PFSK-1 (cell line): ENCODE measurements at regions not wholly inside any gene's neighbourhood (a gene's known extent, or its start where the extent isn't known, plus 50 kb on each side); places are given as distances from the start of the nearest gene placed in this dataset.

ENCODE experiments used
- FOXP2 ChIP-seq: optimal IDR thresholded peaks from 2 replicates; pipeline ENCODE3; 2011; ENCODE audit warnings: borderline replicate concordance, control low read depth, inconsistent platforms; ENCODE audit not compliant: insufficient read depth; ENCODE audit errors: extremely low read length, extremely low read depth
- POLR2AphosphoS5 ChIP-seq: IDR thresholded peaks from 2 replicates; pipeline ENCODE4 v1.6.1; 2012; ENCODE audit warnings: low read depth, mild to moderate bottlenecking, control low read depth, low read length, moderate library complexity
- REST ChIP-seq, 2 experiments: IDR thresholded peaks; 2 replicates each; pipeline versions ENCODE4 v1.6.1 to v1.8.0; 2011 to 2012; ENCODE audit warnings: low read depth in 2 of 2, low read length in 2 of 2, control low read depth in 1 of 2, inconsistent platforms in 1 of 2, mild to moderate bottlenecking in 1 of 2, moderate library complexity in 1 of 2; ENCODE audit not compliant: insufficient read depth in 1 of 2
- SIN3A ChIP-seq: IDR thresholded peaks from 2 replicates; pipeline ENCODE4 v1.6.1; 2012; ENCODE audit warnings: mild to moderate bottlenecking, low read length, moderate library complexity, borderline replicate concordance; ENCODE audit not compliant: insufficient read depth
- TAF1 ChIP-seq: IDR thresholded peaks from 2 replicates; pipeline ENCODE4 v1.6.1; 2012; ENCODE audit warnings: low read length, control low read depth, borderline replicate concordance; ENCODE audit not compliant: insufficient read depth

- TF ChIP-seq TAF1 (no peak), SIN3A (no peak), FOXP2 (no peak), POLR2AphosphoS5 (no peak), REST (IDR thresholded peaks at IDR 0.05; ENCODE audit: insufficient read depth in 1 of 2, low read depth in 2 of 2, low read length in 2 of 2) (no peak)
Measured at GRCh38 chr2:160927324-160927723, 232.9 kb upstream of the TANK start.

GRCh38 chr2:160928854-160929301, 231.3 kb upstream of the TANK start:
- TF ChIP-seq SIN3A (no peak), POLR2AphosphoS5 (no peak), TAF1 (no peak), FOXP2 (no peak), REST (IDR thresholded peaks at IDR 0.05; ENCODE audit: insufficient read depth in 1 of 2, low read depth in 2 of 2, low read length in 2 of 2) (no peak)

GRCh38 chr2:160931531-160931930, 228.7 kb upstream of the TANK start:
- TF ChIP-seq REST (IDR thresholded peaks at IDR 0.05; ENCODE audit: insufficient read depth in 1 of 2, low read depth in 2 of 2, low read length in 2 of 2) = no peak
- no peak for TF ChIP-seq SIN3A
- TF ChIP-seq FOXP2 = no peak
- no peak for TF ChIP-seq TAF1

- TF ChIP-seq POLR2AphosphoS5 = no peak
- no peak for TF ChIP-seq SIN3A
- TF ChIP-seq TAF1 = no peak
- TF ChIP-seq FOXP2 = peak; percentile 34
Measured at GRCh38 chr2:160932960-160933359, 227.3 kb upstream of the TANK start.

GRCh38 chr2:160934263-160934662, 226.0 kb upstream of the TANK start:
- no peak for TF ChIP-seq POLR2AphosphoS5
- no peak for TF ChIP-seq FOXP2
- TF ChIP-seq TAF1 = no peak
- no peak for TF ChIP-seq SIN3A
- no peak for TF ChIP-seq REST (IDR thresholded peaks at IDR 0.05; ENCODE audit: insufficient read depth in 1 of 2, low read depth in 2 of 2, low read length in 2 of 2)
